ENCODE measurements at regions not wholly inside any gene's neighbourhood (a gene's known extent, or its start where the extent isn't known, plus 50 kb on each side); places are given as distances from the start of the nearest gene placed in this dataset.
"Not testable (repeated sequence)": the region's sequence is repeated elsewhere in the genome, so short reads cannot be mapped to it uniquely, and the experiment has no call there.

DNA sequence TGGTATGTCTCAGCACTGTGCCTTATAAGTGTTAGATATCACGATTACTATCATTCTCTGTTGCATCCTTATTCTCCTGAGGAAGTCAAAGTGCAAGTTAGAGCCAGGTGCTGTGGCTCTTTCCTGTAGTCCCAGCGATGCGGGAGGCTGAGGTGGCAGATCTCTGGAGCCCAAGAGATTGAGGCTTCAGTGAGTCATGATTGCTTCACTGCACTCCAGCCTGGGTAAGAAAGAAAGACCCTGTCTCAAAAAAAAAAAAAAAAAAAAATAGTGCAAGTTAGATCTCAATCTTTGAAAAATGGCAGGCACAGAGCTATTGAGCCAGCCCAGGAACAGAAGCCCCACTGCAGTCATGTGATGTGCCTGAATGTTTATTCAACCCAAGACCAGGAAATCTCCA, 147.8 kb upstream of the POGK start:
- Histone ChIP-seq H3K4me1 (ENCODE audit: control insufficient read depth in 2 of 2, insufficient read depth in 2 of 2, low read length in 1 of 2) (no peaks in the 10 kb centered on the region), H3K4me3 (ENCODE audit: low read depth in 1 of 2, low read length in 2 of 2) (no peak overlapping the region), H3K36me3 (ENCODE audit: control insufficient read depth in 2 of 2, insufficient read depth in 2 of 2, low read length in 1 of 2) (no peaks in the 10 kb centered on the region), H3K27me3 (ENCODE audit: control insufficient read depth in 1 of 2, insufficient read depth in 2 of 2, low read length in 2 of 2) (no peaks in the 10 kb centered on the region), H3K9me3 (ENCODE audit: control insufficient read depth in 2 of 2, insufficient read depth in 1 of 2, low read depth in 1 of 2, low read length in 1 of 2) (no peaks in the 10 kb centered on the region), H3K27ac (ENCODE audit: low read depth in 2 of 2, low read length in 1 of 2) (no peak overlapping the region)
- WGBS, 2 donors: 83% methylated on average over 3 of the region's 3 CpGs

DNA sequence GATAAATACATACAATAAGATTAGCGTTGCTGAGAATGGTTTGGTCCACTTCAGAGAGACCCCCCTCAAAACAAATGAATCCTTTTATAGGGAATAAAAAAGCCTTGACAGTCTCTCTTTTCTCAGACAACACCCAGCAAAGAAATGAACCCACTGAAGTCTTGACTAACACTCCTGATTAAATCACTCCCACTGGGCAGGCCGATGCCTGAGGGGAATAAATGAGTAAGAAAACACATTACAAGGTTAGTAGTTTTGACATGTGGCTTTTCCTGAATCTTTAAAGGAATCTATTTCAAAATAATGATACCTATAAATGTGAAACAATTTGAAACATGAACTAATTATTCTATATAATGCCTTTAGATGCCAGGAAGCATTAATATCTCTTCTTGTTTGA, 146.9 kb upstream of the POGK start:
- H3K27me3 ChIP-seq (ENCODE audit: control insufficient read depth in 1 of 2, insufficient read depth in 2 of 2, low read length in 2 of 2): no peaks in the 10 kb centered on the region
- 60 to 73% methylated on average over 2 of the region's 2 CpGs for WGBS, 2 donors
- no peaks in the 10 kb centered on the region for H3K9me3 ChIP-seq (ENCODE audit: control insufficient read depth in 2 of 2, insufficient read depth in 1 of 2, low read depth in 1 of 2, low read length in 1 of 2)
- no peaks in the 10 kb centered on the region for H3K36me3 ChIP-seq (ENCODE audit: control insufficient read depth in 2 of 2, insufficient read depth in 2 of 2, low read length in 1 of 2)
- no peak overlapping the region for H3K27ac ChIP-seq (ENCODE audit: low read depth in 2 of 2, low read length in 1 of 2)
- no peaks in the 10 kb centered on the region for H3K4me1 ChIP-seq (ENCODE audit: control insufficient read depth in 2 of 2, insufficient read depth in 2 of 2, low read length in 1 of 2)
- no peak overlapping the region for H3K4me3 ChIP-seq (ENCODE audit: low read depth in 1 of 2, low read length in 2 of 2)

DNA sequence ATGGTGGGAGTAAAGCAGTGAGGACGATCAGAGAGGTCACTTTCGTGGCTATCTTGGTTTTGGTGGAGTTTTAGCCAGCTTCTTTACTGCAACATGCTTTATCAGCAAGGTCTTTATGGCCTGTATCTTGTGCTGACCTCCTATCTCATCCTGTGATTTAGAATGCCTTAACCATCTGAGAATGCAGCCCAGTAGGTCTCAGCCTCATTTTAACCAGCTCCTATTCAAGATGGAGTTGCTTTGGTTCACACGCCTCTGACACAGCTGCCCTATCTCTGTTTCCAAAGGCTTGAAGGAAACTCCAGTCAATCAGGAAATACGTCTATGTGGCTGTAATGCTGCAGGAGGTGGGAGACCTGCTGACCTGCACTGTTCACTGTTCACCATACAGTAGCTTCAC, 146.1 kb upstream of the POGK start:
- Histone ChIP-seq H3K9me3 (ENCODE audit: control insufficient read depth in 2 of 2, insufficient read depth in 1 of 2, low read depth in 1 of 2, low read length in 1 of 2) (no peaks in the 10 kb centered on the region), H3K36me3 (ENCODE audit: control insufficient read depth in 2 of 2, insufficient read depth in 2 of 2, low read length in 1 of 2) (no peaks in the 10 kb centered on the region), H3K4me1 (ENCODE audit: control insufficient read depth in 2 of 2, insufficient read depth in 2 of 2, low read length in 1 of 2) (no peaks in the 10 kb centered on the region), H3K4me3 (ENCODE audit: low read depth in 1 of 2, low read length in 2 of 2) (no peak overlapping the region), H3K27ac (ENCODE audit: low read depth in 2 of 2, low read length in 1 of 2) (no peak overlapping the region), H3K27me3 (ENCODE audit: control insufficient read depth in 1 of 2, insufficient read depth in 2 of 2, low read length in 2 of 2) (no peaks in the 10 kb centered on the region)
- WGBS, 2 donors: 75 to 81% methylated on average over 4 of the region's 4 CpGs

DNA sequence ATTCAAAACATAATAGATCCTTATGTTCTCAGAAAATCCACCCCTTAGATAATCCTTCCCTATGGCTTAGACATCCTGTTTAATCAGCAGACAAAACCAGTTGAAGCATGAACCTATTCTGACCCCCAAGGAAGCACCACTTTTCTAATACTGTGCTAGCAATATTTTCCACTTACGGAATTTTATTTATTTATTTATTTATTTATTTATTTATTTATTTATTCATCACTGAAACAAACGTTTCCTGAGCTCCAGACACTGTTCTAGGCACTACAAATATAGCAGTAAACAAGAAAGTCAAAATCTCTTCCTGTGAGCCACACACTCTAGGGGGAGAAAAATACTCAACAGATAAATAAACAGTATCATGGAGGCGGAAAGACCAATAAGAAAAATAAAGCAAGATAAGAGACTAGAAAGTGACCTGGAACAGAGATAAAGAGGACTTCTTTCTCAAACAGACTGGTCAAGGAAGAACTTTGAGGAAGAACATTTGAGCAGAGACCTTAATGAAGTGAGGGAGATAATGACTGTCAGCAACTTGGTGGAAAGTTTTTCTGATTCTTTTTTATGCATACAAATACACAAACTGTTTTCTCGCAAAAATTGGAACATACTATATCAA, 145.5 kb upstream of the POGK start:
- Histone ChIP-seq H3K4me3 (ENCODE audit: low read depth in 1 of 2, low read length in 2 of 2) (no peak overlapping the region), H3K27ac (ENCODE audit: low read depth in 2 of 2, low read length in 1 of 2) (no peak overlapping the region), H3K9me3 (ENCODE audit: control insufficient read depth in 2 of 2, insufficient read depth in 1 of 2, low read depth in 1 of 2, low read length in 1 of 2) (no peaks in the 10 kb centered on the region), H3K4me1 (ENCODE audit: control insufficient read depth in 2 of 2, insufficient read depth in 2 of 2, low read length in 1 of 2) (no peaks in the 10 kb centered on the region), H3K36me3 (ENCODE audit: control insufficient read depth in 2 of 2, insufficient read depth in 2 of 2, low read length in 1 of 2) (no peaks in the 10 kb centered on the region), H3K27me3 (ENCODE audit: control insufficient read depth in 1 of 2, insufficient read depth in 2 of 2, low read length in 2 of 2) (no peaks in the 10 kb centered on the region)
- WGBS, 2 donors: 64 to 65% methylated on average over 4 of the region's 4 CpGs

DNA sequence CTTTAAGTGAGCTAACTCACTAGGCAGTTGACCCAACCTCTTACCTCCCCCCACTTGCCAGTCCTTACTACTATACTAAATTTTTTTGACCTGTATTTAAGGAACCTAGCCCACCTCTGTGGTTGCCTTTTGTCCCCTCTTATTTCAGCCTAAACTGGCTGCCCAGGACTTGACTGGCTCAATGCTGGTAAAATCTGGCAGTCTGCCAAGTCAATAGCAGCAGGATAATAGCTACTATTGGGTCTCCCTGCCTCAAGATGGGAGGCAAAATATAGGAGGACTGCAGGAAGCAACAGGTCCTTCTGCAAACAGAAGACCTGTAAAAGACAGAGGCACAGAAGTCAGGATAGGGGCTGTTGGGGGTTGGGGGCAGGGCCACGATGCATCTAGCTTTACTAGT, 144.2 kb upstream of the POGK start:
- H3K27me3 ChIP-seq (ENCODE audit: control insufficient read depth in 1 of 2, insufficient read depth in 2 of 2, low read length in 2 of 2): no peaks in the 10 kb centered on the region
- no peaks in the 10 kb centered on the region for H3K9me3 ChIP-seq (ENCODE audit: control insufficient read depth in 2 of 2, insufficient read depth in 1 of 2, low read depth in 1 of 2, low read length in 1 of 2)
- no peak overlapping the region for H3K4me3 ChIP-seq (ENCODE audit: low read depth in 1 of 2, low read length in 2 of 2)
- no peak overlapping the region for H3K27ac ChIP-seq (ENCODE audit: low read depth in 2 of 2, low read length in 1 of 2)
- H3K4me1 ChIP-seq (ENCODE audit: control insufficient read depth in 2 of 2, insufficient read depth in 2 of 2, low read length in 1 of 2): no peaks in the 10 kb centered on the region
- 55 to 58% methylated on average over 1 of the region's 1 CpG for WGBS, 2 donors
- no peaks in the 10 kb centered on the region for H3K36me3 ChIP-seq (ENCODE audit: control insufficient read depth in 2 of 2, insufficient read depth in 2 of 2, low read length in 1 of 2)

DNA sequence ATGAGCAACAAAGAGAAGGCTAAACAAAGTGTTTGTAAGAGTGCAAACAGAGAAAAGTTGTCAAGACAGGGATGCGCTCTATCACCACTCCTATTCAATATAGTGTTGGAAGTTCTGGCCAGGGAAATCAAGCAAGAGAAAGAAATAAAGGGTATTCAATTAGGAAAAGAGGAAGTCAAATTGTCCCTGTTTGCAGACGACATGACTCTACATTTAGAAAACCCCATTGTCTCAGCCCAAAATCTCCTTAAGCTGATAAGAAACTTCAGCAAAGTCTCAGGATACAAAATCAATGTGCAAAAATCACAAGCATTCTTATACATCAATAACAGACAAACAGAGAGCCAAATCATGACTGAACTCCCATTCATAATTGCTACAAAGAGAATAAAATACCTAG, 143.4 kb upstream of the POGK start:
- 77 to 83% methylated on average over 2 of the region's 2 CpGs for WGBS, 2 donors

DNA sequence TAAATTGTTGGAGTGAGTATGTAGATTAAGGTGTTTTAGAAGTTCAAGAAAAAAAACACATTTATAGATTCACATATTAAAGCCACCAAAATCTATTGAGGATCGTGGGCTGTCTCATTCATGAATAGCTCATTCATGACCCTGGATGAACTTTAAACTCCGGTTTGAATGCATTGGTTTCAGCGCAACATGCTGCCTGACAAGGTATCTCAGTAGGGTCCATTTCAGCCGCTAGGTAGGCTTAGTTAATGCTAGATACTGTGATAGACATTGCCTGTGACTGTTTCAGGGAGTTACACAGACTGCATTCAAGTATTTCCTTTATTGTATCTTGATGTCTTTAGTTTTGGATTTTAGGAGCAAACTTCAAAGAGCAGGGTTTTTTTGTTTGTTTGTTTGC, 140.5 kb upstream of the POGK start:
- no peaks in the 10 kb centered on the region for H3K36me3 ChIP-seq (ENCODE audit: control insufficient read depth in 2 of 2, insufficient read depth in 2 of 2, low read length in 1 of 2)
- WGBS, 2 donors: 71 to 75% methylated on average over 4 of the region's 4 CpGs

More for the DNA sequence above, 143.4 kb upstream of the POGK start:
- not testable (repeated sequence) for H3K27me3 ChIP-seq (ENCODE audit: control insufficient read depth in 1 of 2, insufficient read depth in 2 of 2, low read length in 2 of 2); H3K4me1 ChIP-seq (ENCODE audit: control insufficient read depth in 2 of 2, insufficient read depth in 2 of 2, low read length in 1 of 2); H3K4me3 ChIP-seq (ENCODE audit: low read depth in 1 of 2, low read length in 2 of 2); H3K27ac ChIP-seq (ENCODE audit: low read depth in 2 of 2, low read length in 1 of 2); H3K9me3 ChIP-seq (ENCODE audit: control insufficient read depth in 2 of 2, insufficient read depth in 1 of 2, low read depth in 1 of 2, low read length in 1 of 2); H3K36me3 ChIP-seq (ENCODE audit: control insufficient read depth in 2 of 2, insufficient read depth in 2 of 2, low read length in 1 of 2)

DNA sequence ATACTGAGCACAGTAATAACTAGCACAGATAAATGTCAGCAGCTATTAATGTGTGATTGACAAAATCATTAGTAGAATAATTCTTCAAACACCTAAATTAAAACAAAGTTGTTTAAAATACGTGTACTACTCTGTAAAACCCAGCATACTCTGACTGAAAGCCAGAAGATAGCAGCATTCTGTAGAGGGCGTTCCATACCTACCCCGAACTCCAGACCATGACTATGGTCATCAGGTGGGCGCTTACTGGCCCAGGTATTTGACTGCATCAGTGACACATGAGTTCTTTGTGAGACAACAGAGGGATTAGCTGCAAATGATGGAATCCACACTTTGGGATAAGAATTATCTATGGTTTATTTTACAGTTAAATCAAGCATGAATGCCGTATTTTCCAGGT, 139.7 kb upstream of the POGK start:
- Histone ChIP-seq H3K9me3 (ENCODE audit: control insufficient read depth in 2 of 2, insufficient read depth in 1 of 2, low read depth in 1 of 2, low read length in 1 of 2) (no peaks in the 10 kb centered on the region), H3K27ac (ENCODE audit: low read depth in 2 of 2, low read length in 1 of 2) (no peak overlapping the region), H3K4me3 (ENCODE audit: low read depth in 1 of 2, low read length in 2 of 2) (no peak overlapping the region), H3K4me1 (ENCODE audit: control insufficient read depth in 2 of 2, insufficient read depth in 2 of 2, low read length in 1 of 2) (no peaks in the 10 kb centered on the region), H3K36me3 (ENCODE audit: control insufficient read depth in 2 of 2, insufficient read depth in 2 of 2, low read length in 1 of 2) (no peaks in the 10 kb centered on the region), H3K27me3 (ENCODE audit: control insufficient read depth in 1 of 2, insufficient read depth in 2 of 2, low read length in 2 of 2) (no peaks in the 10 kb centered on the region)
- WGBS, 2 donors: 45 to 56% methylated on average over 5 of the region's 5 CpGs

More for the DNA sequence above, 140.5 kb upstream of the POGK start:
- H3K27ac ChIP-seq (ENCODE audit: low read depth in 2 of 2, low read length in 1 of 2): no peak overlapping the region
- H3K4me1 ChIP-seq (ENCODE audit: control insufficient read depth in 2 of 2, insufficient read depth in 2 of 2, low read length in 1 of 2): no peaks in the 10 kb centered on the region
- no peak overlapping the region for H3K4me3 ChIP-seq (ENCODE audit: low read depth in 1 of 2, low read length in 2 of 2)
- no peaks in the 10 kb centered on the region for H3K9me3 ChIP-seq (ENCODE audit: control insufficient read depth in 2 of 2, insufficient read depth in 1 of 2, low read depth in 1 of 2, low read length in 1 of 2)
- H3K27me3 ChIP-seq (ENCODE audit: control insufficient read depth in 1 of 2, insufficient read depth in 2 of 2, low read length in 2 of 2): no peaks in the 10 kb centered on the region

DNA sequence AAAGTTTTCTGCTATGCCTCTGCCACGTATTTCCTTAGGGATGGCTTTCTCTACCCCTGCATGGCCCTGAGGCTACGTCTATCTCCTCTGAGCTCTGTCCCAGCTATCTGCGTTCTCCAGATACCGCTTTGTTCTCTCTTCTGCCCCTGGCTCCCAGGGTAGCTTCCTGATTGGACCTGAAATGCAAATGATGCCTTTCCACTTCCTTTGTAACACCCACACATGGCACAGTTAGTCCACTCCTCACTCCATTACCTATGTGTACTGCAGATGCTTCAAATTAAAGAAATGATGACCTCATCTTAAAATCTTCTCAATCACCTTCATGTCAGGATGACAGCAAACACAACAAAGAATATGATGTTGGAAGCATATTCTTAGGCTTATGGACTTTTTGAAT, 138.6 kb upstream of the POGK start:
- WGBS, 2 donors: 61 to 71% methylated on average over 4 of the region's 4 CpGs
- no peaks in the 10 kb centered on the region for H3K9me3 ChIP-seq (ENCODE audit: control insufficient read depth in 2 of 2, insufficient read depth in 1 of 2, low read depth in 1 of 2, low read length in 1 of 2)
- H3K27ac ChIP-seq (ENCODE audit: low read depth in 2 of 2, low read length in 1 of 2): no peak overlapping the region
- no peaks in the 10 kb centered on the region for H3K36me3 ChIP-seq (ENCODE audit: control insufficient read depth in 2 of 2, insufficient read depth in 2 of 2, low read length in 1 of 2)
- H3K4me1 ChIP-seq (ENCODE audit: control insufficient read depth in 2 of 2, insufficient read depth in 2 of 2, low read length in 1 of 2): no peaks in the 10 kb centered on the region
- no peaks in the 10 kb centered on the region for H3K27me3 ChIP-seq (ENCODE audit: control insufficient read depth in 1 of 2, insufficient read depth in 2 of 2, low read length in 2 of 2)
- no peak overlapping the region for H3K4me3 ChIP-seq (ENCODE audit: low read depth in 1 of 2, low read length in 2 of 2)

DNA sequence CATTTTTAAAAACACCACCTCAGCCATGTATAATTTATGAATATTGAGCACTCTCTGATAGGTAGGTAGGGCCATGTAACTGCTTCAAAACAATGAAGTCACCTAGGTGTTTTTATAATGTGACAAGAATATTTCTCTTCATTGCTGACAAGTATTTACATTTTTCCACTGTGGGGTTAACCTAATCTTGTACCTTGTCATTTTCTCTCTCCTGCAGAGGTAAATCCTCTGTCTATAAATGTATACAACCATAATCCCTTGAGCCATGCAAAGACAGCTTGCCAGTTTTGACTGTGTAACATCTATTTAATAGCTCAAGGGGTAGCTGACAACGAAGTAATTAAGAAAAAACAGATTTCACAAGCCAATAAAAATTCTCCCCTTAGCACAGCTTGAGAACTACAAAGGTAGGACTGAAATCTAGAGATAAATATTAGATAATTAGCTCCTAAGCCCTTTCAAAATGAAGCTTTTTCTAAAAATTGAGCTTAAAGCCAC, 137.6 kb upstream of the POGK start:
- Histone ChIP-seq H3K4me3 (ENCODE audit: low read depth in 1 of 2, low read length in 2 of 2) (no peak overlapping the region), H3K4me1 (ENCODE audit: control insufficient read depth in 2 of 2, insufficient read depth in 2 of 2, low read length in 1 of 2) (no peaks in the 10 kb centered on the region), H3K9me3 (ENCODE audit: control insufficient read depth in 2 of 2, insufficient read depth in 1 of 2, low read depth in 1 of 2, low read length in 1 of 2) (no peaks in the 10 kb centered on the region), H3K27ac (ENCODE audit: low read depth in 2 of 2, low read length in 1 of 2) (no peak overlapping the region), H3K27me3 (ENCODE audit: control insufficient read depth in 1 of 2, insufficient read depth in 2 of 2, low read length in 2 of 2) (no peaks in the 10 kb centered on the region), H3K36me3 (ENCODE audit: control insufficient read depth in 2 of 2, insufficient read depth in 2 of 2, low read length in 1 of 2) (no peaks in the 10 kb centered on the region)
- 18 to 21% methylated on average over 1 of the region's 1 CpG for WGBS, 2 donors

Measured in esophagus (tissue), 2 donors.